ENCODE measurements at regions not wholly inside any gene's neighbourhood (a gene's known extent, or its start where the extent isn't known, plus 50 kb on each side); places are given as distances from the start of the nearest gene placed in this dataset.
"Not testable (repeated sequence)": the region's sequence is repeated elsewhere in the genome, so short reads cannot be mapped to it uniquely, and the experiment has no call there.

DNA sequence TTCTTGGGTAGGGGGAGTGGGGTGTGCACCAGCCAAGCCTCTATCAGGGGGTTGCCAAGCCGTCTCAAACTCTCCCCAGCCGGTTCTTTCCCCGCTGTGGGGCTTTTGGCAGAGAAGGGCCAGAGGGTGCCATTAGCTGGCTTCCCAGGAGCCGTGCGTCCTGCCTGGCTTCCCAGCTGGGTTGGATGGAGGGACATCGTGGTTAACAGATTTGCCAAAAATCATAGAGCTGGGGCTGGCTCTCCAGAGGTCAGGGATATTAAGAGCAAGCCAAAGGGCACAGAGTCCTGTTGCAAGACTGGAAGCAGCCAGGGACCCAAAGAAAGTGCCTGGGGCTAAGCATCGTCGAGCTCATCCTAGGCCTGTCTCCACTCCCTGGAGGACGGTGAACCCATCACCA is 104.6 kb upstream of the HES1 start:
- TF ChIP-seq, protein P1, sequence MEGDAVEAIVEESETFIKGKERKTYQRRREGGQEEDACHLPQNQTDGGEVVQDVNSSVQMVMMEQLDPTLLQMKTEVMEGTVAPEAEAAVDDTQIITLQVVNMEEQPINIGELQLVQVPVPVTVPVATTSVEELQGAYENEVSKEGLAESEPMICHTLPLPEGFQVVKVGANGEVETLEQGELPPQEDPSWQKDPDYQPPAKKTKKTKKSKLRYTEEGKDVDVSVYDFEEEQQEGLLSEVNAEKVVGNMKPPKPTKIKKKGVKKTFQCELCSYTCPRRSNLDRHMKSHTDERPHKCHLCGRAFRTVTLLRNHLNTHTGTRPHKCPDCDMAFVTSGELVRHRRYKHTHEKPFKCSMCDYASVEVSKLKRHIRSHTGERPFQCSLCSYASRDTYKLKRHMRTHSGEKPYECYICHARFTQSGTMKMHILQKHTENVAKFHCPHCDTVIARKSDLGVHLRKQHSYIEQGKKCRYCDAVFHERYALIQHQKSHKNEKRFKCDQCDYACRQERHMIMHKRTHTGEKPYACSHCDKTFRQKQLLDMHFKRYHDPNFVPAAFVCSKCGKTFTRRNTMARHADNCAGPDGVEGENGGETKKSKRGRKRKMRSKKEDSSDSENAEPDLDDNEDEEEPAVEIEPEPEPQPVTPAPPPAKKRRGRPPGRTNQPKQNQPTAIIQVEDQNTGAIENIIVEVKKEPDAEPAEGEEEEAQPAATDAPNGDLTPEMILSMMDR (IDR thresholded peaks at IDR 0.05; ENCODE audit: borderline replicate concordance, insufficient read depth, low read depth, low read length), result no peak
- H3K4me3 ChIP-seq (ENCODE audit: low read depth, low read length), result no peak overlapping the region

DNA sequence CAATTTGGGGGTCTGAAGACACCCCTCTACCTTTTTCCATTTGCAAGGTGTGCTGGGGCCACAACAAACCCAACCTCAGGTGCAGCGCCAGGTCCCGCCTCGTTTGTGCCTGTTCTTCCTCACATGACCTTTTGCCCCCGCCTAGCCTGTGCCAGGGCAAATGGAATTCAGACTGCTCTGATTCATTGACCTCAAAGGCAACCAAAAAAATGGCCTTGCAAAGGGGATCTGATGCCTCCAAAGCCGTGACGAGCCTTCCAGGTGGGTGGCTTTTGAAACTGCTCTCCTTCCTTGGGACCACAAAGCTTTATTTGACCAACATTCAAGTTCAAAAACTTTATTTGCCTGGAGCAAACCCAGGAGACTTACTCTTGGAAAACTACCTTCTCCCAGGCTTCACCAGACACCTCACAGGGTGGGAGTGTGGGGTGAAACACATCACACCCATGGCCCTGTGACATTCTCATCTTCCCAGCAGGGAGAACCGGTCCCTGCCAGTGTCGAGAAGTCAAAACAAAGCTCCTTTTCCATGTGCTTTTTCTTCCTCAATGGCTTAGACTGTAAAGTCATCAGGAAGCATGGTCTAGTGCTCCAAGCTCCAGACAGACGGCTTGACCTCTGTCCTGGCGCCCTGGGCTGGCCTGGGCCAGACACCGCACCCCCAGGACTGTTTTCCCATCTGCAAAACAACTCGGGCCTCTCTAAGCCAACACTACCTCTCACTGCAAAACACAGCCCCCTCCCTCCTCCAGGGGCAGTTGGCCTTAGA is 103.9 kb upstream of the HES1 start:
- H3K4me3 ChIP-seq (ENCODE audit: low read depth, low read length), result no peak overlapping the region
- TF ChIP-seq, protein P1 (IDR thresholded peaks at IDR 0.05; ENCODE audit: borderline replicate concordance, insufficient read depth, low read depth, low read length), result no peak

DNA sequence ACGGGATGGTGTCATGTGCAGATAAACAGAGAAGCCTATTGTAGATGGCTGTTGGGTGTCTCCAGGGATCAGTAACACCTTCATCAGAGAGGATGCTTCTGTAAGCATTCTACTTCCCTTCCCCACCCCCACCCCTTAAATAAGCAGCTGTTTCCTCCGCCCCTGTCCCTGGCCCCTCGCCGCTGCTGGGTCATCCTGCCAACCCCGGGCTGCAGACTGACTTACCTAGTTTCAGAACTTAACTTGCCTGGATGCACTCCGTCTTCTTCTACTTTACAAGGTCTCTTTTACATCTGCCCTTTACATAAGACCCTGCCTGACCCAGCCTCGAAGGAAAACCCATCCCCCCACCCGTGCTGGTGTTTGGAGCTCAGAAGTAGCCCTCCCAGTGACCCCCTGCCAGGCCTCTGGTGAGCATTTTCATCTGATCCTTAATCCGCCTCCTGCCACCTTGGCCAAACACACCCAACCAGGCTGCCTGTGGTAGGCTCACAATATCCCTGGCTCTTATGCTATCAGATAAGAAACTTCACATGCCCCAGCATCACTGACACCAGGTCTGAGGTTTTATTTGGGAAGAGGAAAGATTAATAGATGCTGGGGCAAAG is 103.0 kb upstream of the HES1 start:
- TF ChIP-seq, protein P1 (IDR thresholded peaks at IDR 0.05; ENCODE audit: borderline replicate concordance, insufficient read depth, low read depth, low read length), result no peak
- H3K4me3 ChIP-seq (ENCODE audit: low read depth, low read length), result no peak overlapping the region

DNA sequence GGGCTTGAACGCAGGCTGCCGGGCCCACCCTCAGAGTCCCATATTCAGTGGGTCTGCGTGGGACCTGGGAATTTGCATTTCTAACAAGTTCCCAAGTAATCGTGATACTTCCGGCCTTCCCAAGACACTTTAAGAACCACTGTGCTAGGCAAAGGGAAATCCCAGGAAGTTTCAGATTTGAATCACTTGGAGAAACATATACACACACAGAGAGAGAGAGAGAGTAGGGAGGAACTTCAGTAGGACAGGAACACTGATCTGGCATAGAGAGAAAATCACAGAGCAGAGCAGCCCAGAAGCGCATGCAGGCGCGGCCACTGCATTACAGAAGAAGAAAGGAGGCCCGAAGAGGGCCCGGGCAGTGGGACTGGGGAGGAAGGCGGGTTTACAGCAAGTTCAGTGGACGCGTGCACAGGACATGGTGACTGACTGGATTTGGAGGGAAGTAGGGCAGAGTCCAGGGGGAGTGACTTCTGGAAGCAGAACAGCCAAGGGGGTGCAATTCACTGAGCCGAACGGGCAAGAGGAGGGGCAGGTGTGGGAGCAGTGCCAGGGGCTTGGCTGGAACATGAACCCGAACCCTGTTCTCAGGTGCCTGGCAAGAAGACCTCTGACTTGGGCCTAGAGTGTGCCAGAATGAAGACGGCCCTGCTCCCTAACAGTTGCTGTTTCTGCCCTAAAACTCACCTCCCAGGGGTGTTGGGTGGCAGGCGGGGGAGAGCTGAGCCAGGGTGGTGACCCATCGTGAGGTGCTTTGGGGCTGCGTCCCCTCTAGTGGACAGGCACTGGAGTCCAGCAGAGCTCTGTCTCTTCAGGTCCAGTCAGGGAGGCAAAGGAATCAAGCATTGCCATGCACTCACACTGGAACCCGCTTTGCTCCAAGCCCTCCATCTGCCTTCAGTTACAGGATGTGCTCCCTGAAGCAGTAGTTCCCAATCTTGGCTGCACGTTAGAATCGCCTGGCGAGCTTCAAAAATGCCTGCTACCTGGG is 101.3 kb upstream of the HES1 start:
- TF ChIP-seq, protein P1 (IDR thresholded peaks at IDR 0.05; ENCODE audit: borderline replicate concordance, insufficient read depth, low read depth, low read length), result no peak
- no peak overlapping the region for H3K4me3 ChIP-seq (ENCODE audit: low read depth, low read length)

DNA sequence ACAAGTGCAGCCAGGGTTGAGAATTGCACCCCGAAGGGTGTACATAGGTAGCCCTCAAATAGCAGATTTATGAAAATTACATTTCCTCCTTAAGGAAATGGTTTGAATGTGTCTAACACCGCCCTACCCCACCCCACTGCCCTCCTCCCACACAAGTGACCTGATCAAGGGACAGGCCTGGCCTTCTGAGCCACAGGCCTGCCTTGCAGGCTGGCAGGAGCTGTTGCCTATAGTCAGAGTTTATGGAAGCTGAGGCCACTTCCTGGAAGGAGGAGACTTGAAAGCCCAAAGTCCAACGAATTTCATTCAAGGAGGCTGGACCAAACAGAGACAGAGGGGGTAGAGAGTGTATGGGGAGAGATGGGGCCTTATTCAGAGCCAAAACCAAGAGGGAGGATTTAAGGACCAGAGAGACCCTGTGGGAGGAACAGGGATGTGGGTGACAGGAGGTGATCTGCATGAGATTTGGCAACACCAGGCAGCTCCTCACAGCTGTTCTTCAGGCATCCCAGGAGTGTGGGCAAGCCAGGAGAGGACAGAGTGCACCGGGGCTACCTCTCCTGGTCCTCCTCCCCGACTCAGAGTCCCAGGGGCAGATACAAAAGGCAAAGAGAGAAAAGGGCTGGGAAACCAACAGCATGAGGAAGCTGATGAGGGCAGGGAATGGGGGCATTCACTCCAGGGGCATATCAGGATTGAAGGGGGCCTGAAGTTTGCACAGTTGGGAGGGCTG is 100.4 kb upstream of the HES1 start:
- TF ChIP-seq, protein P1 (IDR thresholded peaks at IDR 0.05; ENCODE audit: borderline replicate concordance, insufficient read depth, low read depth, low read length), result no peak
- no peak overlapping the region for H3K4me3 ChIP-seq (ENCODE audit: low read depth, low read length)

DNA sequence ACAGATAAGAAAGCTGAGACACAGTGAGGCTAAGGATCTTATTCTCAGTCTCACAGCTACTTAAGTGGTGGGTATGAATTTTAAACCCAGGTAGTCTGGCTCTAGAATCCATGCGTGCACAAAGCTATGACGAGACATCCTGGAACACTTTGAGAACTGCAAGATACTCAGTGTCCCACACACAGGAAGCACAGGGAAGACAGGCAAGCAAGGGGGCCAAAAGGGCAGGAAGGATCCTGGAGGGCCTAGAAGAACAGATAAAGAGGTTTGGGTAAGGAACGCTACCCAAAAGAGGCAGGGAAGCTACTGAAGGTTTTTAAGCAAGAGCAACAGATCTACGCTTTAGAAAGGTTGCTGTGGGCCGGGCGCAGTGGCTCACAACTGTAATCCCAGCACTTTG is 99.1 kb upstream of the HES1 start:
- TF ChIP-seq, protein P1 (IDR thresholded peaks at IDR 0.05; ENCODE audit: borderline replicate concordance, insufficient read depth, low read depth, low read length), result no peak
- H3K4me3 ChIP-seq (ENCODE audit: low read depth, low read length), result no peak overlapping the region

DNA sequence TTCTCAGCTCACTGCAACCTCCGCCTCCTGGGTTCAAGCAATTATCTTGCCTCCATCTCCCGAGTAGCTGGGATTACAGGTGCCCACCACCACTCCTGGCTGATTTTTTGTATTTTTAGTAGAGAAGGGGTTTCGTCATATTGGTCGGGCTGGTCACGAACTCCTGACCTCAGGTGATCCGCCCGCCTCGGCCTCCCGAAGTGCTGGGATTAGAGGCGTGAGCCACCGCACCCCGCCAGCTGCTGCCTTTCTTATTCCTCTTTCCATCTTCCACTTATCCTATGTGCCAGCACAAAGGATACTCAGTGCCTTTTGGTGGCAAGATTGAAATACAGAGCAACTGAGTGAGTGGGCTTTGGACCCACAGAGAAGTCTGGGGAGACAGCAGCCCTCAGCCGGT is 97.6 kb upstream of the HES1 start:
- H3K4me3 ChIP-seq (ENCODE audit: low read depth, low read length), result not testable (repeated sequence)
